DOHH2 (cell line): ENCODE measurements at regions not wholly inside any gene's neighbourhood (a gene's known extent, or its start where the extent isn't known, plus 50 kb on each side); places are given as distances from the start of the nearest gene placed in this dataset.

ENCODE experiments used
- H3F3A ChIP-seq: fragments of 200-600 bp; sonication (generic), shearing (Covaris generic); 2 replicates; pipeline ENCODE4 v1.6.0; 2016; ENCODE audit warnings: antibody characterized with exemption, mild to moderate bottlenecking; ENCODE audit not compliant: control insufficient read depth, insufficient read depth
- H3K27ac ChIP-seq: fragments of 200-600 bp; sonication (generic); 2 replicates; pipeline ENCODE4 v1.5.1; 2014; ENCODE audit warnings: low read depth, mild to moderate bottlenecking, low read length, moderate library complexity
- H3K27me3 ChIP-seq: fragments of 200-600 bp; sonication (generic); 2 replicates; pipeline ENCODE4 v1.6.1; 2014; ENCODE audit warnings: mild to moderate bottlenecking, low read length, mixed read lengths; ENCODE audit not compliant: control insufficient read depth
- H3K36me3 ChIP-seq: fragments of 200-600 bp; sonication (generic); 2 replicates; pipeline ENCODE4 v1.6.1; 2014; ENCODE audit warnings: mild to moderate bottlenecking, low read length, moderate library complexity, mixed read lengths; ENCODE audit not compliant: control insufficient read depth
- H3K4me1 ChIP-seq: fragments of 200-600 bp; sonication (generic); 2 replicates; pipeline ENCODE4 v1.6.1; 2014; ENCODE audit warnings: mild to moderate bottlenecking, low read length, mixed read lengths; ENCODE audit not compliant: control insufficient read depth
- H3K4me2 ChIP-seq: fragments of 200-600 bp; sonication (generic); 2 replicates; pipeline ENCODE4 v1.6.0; 2014; ENCODE audit warnings: mild to moderate bottlenecking, low read length, moderate library complexity
- H3K4me3 ChIP-seq: fragments of 200-600 bp; sonication (generic); 2 replicates; pipeline ENCODE4 v1.5.1; 2014; ENCODE audit warnings: mild to moderate bottlenecking, low read length, mixed read lengths
- H3K79me2 ChIP-seq: fragments of 200-600 bp; sonication (generic); 2 replicates; pipeline ENCODE4 v1.6.1; 2014; ENCODE audit warnings: mild to moderate bottlenecking, low read length, mixed read lengths; ENCODE audit not compliant: control insufficient read depth
- H3K9me2 ChIP-seq: fragments of 200-600 bp; sonication (generic); replicated peaks from 2 replicates; pipeline ENCODE4 v1.6.1; 2014; ENCODE audit warnings: mild to moderate bottlenecking, low read length, mixed read lengths; ENCODE audit not compliant: control insufficient read depth
- H3K9me3 ChIP-seq: fragments of 200-600 bp; sonication (generic); 2 replicates; pipeline ENCODE4 v1.6.1; 2014; ENCODE audit warnings: antibody characterized with exemption, low read length, mixed read lengths; ENCODE audit not compliant: control insufficient read depth, insufficient read depth
- H4K20me1 ChIP-seq: fragments of 200-600 bp; sonication (generic); 2 replicates; pipeline ENCODE4 v1.6.0; 2014; ENCODE audit warnings: low read depth, mild to moderate bottlenecking, antibody characterized with exemption, low read length, moderate library complexity; ENCODE audit not compliant: control insufficient read depth, insufficient read depth
- EZH2phosphoT487 ChIP-seq: fragments of 200-600 bp; sonication (generic); IDR thresholded peaks from 2 replicates; pipeline ENCODE4 v1.6.1; 2017; ENCODE audit warnings: borderline replicate concordance, mild to moderate bottlenecking, antibody characterized with exemption, low read length, moderate library complexity, mixed read lengths
- TF ChIP-seq, protein P1 (sequence below): fragments of 200-600 bp; sonication (generic); IDR thresholded peaks from one replicate; pipeline ENCODE4 v1.5.1; 2014; ENCODE audit warnings: antibody characterized with exemption, mild to moderate bottlenecking, low read depth, low read length; ENCODE audit not compliant: poor library complexity, severe bottlenecking

DNA sequence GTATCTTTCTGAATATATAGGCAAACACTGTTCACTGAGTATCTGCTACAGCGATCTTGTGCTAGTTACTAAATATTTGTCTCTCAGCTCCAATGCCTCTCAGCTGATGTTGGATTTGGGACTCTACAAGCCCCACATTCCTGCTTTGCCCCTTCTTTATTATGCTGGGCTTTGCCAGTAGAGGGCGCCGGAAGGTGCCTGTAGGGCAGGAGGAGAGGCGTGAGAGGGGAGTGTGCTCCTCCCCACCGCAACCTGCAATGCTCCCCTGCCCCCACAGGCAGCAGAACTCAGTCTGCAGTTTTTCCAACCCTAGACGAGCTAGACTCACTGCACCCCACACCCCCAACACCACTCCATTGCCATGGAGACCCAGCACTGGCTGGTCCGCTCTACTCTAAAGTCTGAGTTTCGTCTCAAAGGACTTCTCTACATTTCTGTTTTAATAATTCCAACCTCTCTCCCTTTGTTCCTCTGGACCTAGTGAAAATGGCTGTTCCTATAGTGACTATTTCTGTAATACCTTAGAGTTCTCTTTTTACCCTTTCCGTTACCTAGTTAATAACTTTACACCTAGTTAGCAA is 337.6 kb downstream of the CCSER2 start:
- no peaks in the 10 kb centered on the region for H3K79me2 ChIP-seq
- H3K4me1 ChIP-seq: no peaks in the 10 kb centered on the region
- no peaks in the 10 kb centered on the region for H4K20me1 ChIP-seq
- H3K36me3 ChIP-seq: no peaks in the 10 kb centered on the region
- no peaks in the 10 kb centered on the region for H3K9me2 ChIP-seq
- H3K27ac ChIP-seq: no peak overlapping the region
- no peak overlapping the region for H3K4me3 ChIP-seq
- no peak overlapping the region for H3K4me2 ChIP-seq
- no peaks in the 10 kb centered on the region for H3K27me3 ChIP-seq
- no peaks in the 10 kb centered on the region for H3F3A ChIP-seq
- TF ChIP-seq, protein P1, sequence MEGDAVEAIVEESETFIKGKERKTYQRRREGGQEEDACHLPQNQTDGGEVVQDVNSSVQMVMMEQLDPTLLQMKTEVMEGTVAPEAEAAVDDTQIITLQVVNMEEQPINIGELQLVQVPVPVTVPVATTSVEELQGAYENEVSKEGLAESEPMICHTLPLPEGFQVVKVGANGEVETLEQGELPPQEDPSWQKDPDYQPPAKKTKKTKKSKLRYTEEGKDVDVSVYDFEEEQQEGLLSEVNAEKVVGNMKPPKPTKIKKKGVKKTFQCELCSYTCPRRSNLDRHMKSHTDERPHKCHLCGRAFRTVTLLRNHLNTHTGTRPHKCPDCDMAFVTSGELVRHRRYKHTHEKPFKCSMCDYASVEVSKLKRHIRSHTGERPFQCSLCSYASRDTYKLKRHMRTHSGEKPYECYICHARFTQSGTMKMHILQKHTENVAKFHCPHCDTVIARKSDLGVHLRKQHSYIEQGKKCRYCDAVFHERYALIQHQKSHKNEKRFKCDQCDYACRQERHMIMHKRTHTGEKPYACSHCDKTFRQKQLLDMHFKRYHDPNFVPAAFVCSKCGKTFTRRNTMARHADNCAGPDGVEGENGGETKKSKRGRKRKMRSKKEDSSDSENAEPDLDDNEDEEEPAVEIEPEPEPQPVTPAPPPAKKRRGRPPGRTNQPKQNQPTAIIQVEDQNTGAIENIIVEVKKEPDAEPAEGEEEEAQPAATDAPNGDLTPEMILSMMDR: peak; percentile 84
- no peak for TF ChIP-seq EZH2phosphoT487
- H3K9me3 ChIP-seq: no peaks in the 10 kb centered on the region

DNA sequence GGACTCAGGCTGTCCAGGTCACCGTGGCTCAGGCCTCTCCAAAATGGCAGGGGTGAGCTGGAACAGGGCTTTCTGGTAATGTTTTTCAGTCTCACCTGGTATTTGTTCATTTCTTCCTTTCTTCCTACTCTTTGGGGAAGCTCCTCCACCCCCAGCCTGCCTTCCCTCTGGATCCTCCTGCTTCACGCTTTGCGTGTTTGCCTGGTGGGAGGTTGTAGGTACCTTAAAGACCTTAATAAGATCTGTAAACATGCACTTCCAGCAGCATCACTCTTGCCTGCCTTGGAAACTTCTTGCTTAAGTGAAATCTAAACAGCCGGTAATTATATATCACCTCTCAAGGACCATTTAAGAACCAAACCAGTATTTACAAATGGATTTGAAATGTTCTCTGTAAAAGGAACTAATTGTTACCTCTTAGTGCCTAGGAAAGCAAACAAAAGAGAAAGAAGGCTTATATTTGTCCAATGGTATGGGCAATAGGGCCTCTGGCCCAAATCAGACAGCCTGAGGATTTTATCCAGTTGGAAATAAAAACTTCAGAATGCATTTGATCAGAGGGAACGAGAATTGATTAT is 339.9 kb downstream of the CCSER2 start:
- no peaks in the 10 kb centered on the region for H3K4me1 ChIP-seq
- H3K4me2 ChIP-seq: no peak overlapping the region
- H4K20me1 ChIP-seq: no peaks in the 10 kb centered on the region
- no peaks in the 10 kb centered on the region for H3K79me2 ChIP-seq
- no peak overlapping the region for H3K4me3 ChIP-seq
- no peaks in the 10 kb centered on the region for H3K36me3 ChIP-seq
- no peaks in the 10 kb centered on the region for H3F3A ChIP-seq
- TF ChIP-seq EZH2phosphoT487: no peak
- TF ChIP-seq, protein P1: no peak
- H3K27ac ChIP-seq: no peak overlapping the region
- H3K9me3 ChIP-seq: no peaks in the 10 kb centered on the region
- H3K27me3 ChIP-seq: 0 out of 2 replicates have a peak, but pooled peaks cover 3% of the 10 kb centered on the region
- no peaks in the 10 kb centered on the region for H3K9me2 ChIP-seq

DNA sequence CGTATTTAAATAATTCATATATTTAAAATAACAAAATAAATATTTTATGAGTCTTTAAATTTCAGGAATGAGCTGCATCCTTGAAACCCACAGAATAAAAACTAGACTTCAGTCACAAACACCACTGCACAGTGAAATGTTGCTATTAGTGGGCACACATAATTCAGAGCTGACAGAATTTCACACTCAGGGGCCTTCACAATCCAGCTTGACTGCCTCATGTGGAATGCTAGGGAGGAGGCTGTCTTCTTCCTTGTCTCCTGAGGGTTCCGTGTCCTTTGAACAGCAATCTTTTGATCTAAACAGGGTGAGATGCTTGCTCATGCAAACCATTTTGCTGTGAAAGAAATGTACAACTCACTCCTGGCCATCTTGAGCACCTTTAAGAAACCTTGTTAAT is 346.7 kb downstream of the CCSER2 start:
- TF ChIP-seq, protein P1: no peak
- no peak for TF ChIP-seq EZH2phosphoT487
- Histone ChIP-seq H3K9me3 (no peaks in the 10 kb centered on the region), H3K4me1 (no peaks in the 10 kb centered on the region), H3K36me3 (no peaks in the 10 kb centered on the region), H3K4me3 (no peak overlapping the region), H4K20me1 (no peaks in the 10 kb centered on the region), H3K79me2 (no peaks in the 10 kb centered on the region), H3K9me2 (no peaks in the 10 kb centered on the region), H3F3A (no peaks in the 10 kb centered on the region), H3K4me2 (no peak overlapping the region), H3K27me3 (peaks cover 13% of the 10 kb centered on the region; the same call in 1 of the 2 replicates), H3K27ac (no peak overlapping the region)
